ENCODE measurements at regions not wholly inside any gene's neighbourhood (a gene's known extent, or its start where the extent isn't known, plus 50 kb on each side); places are given as distances from the start of the nearest gene placed in this dataset.

DNA sequence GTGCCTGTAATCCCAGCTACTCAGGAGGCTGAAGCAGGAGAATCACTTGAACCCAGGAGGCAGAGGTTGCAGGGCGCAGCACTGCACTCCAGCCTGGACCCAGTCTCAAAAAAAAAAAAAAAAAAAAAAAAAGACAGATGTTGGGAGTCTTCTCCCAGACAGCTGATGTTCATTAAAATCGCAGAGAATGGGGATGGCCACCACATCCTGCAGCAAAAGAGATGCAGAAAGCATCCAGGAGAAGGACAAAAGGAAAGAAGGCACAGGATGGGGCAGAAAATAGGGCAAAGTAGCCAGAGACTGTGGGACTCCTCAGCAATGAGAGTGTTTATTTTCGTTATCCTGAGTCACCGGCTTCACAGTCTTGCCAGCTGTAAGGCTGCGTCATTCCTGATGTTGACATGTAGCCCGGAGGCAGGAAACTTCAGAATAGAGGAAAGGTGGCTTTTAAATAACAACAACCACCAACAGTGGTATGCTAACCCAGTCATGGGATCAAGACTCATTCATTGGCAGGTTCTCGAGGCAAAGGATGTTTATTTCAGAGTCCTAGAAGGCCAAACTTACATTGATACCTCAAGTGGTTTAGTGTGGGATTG, 149.5 kb upstream of the SVIL start:
- no peak overlapping the region for H3K4me3 ChIP-seq (ENCODE audit: low read depth, poor library complexity, severe bottlenecking)
- peak; percentile 89 to 93 for DNase-seq (ENCODE audit: low spot score in 2 of 2)
- no peak for TF ChIP-seq CTCF (IDR thresholded peaks at IDR 0.05)
- TF ChIP-seq POLR2A (IDR thresholded peaks at IDR 0.05): no peak
- intact Hi-C loops (cut with DNase I; ENCODE audit: low total_unique reads): no loop called here
- 13 to 19% methylated on average over 7 of the region's 7 CpGs for WGBS, 2 donors

- intact Hi-C loops (cut with DNase I; ENCODE audit: low total_unique reads): no loop called here
- 64 to 65% methylated on average over 3 of the region's 3 CpGs for WGBS, 2 donors
- TF ChIP-seq CTCF (IDR thresholded peaks at IDR 0.05) (no peak), POLR2A (IDR thresholded peaks at IDR 0.05) (no peak)
- no peak for DNase-seq (ENCODE audit: low spot score in 2 of 2)
- H3K4me3 ChIP-seq (ENCODE audit: low read depth, poor library complexity, severe bottlenecking): no peak overlapping the region
These were observed 148.6 kb upstream of the SVIL start for GRCh38 chr10:29783201-29783947.

GRCh38 chr10:29780639-29781038, 145.9 kb upstream of the SVIL start:
- intact Hi-C loops (cut with DNase I; ENCODE audit: low total_unique reads): no loop called here
- TF ChIP-seq POLR2A (IDR thresholded peaks at IDR 0.05): no peak
- no peak for TF ChIP-seq CTCF (IDR thresholded peaks at IDR 0.05)
- DNase-seq (ENCODE audit: low spot score in 2 of 2): no peak
- 74 to 88% methylated on average over 3 of the region's 3 CpGs for WGBS, 2 donors
- H3K4me3 ChIP-seq (ENCODE audit: low read depth, poor library complexity, severe bottlenecking): no peak overlapping the region

GRCh38 chr10:29780096-29780495, 145.3 kb upstream of the SVIL start:
- H3K4me3 ChIP-seq (ENCODE audit: low read depth, poor library complexity, severe bottlenecking): no peak overlapping the region
- 33 to 41% methylated on average over 1 of the region's 1 CpG for WGBS, 2 donors
- TF ChIP-seq POLR2A (IDR thresholded peaks at IDR 0.05) (no peak), CTCF (IDR thresholded peaks at IDR 0.05) (no peak)
- intact Hi-C loops (cut with DNase I; ENCODE audit: low total_unique reads): no loop called here
- no peak for DNase-seq (ENCODE audit: low spot score in 2 of 2)

DNA sequence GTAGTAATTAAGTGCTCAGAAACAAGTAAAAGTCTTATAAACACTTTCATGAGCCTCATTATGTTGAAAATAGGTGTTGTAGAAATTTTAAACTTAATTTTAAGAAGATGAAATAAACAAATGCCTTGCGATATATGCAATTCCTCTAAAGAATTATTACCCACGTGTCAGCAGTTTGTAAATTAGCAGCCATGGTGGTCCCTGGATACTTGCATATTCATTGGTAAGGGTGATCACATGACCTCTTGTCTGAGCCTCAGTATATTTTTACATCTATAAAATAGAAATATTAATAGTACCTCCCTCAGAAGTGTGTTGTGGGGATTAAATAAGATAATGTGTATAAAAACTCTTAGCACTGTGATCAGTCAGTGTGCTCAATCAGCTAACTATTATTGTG, 141.5 kb upstream of the SVIL start:
- H3K4me3 ChIP-seq (ENCODE audit: low read depth, poor library complexity, severe bottlenecking): no peak overlapping the region
- intact Hi-C loops (cut with DNase I; ENCODE audit: low total_unique reads): no loop called here
- TF ChIP-seq CTCF (IDR thresholded peaks at IDR 0.05) (no peak), POLR2A (IDR thresholded peaks at IDR 0.05) (no peak)
- 87 to 88% methylated on average over 2 of the region's 2 CpGs for whole genome bisulfite sequencing, 2 donors
- no peak for DNase-seq (ENCODE audit: low spot score in 2 of 2)

Data from lower leg skin (tissue), 4 donors.